Peyer's patch (tissue), 4 donors: ENCODE measurements at regions not wholly inside any gene's neighbourhood (a gene's known extent, or its start where the extent isn't known, plus 50 kb on each side); places are given as distances from the start of the nearest gene placed in this dataset.

Experiments
- POLR2A ChIP-seq, 2 donors: fragments of 450-650 bp; IDR thresholded peaks; one replicate each; pipeline ENCODE4 v1.5.1; 2017; ENCODE audit warnings: antibody characterized with exemption in 2 of 2, mild to moderate bottlenecking in 2 of 2, moderate library complexity in 2 of 2
- TF ChIP-seq, protein P1 (sequence below), 6 experiments: fragments of 450-650 bp in 4 of 6; fragments of 200-600 bp in 2 of 6; sonication (generic) in 1 of 6; IDR thresholded peaks; one replicate each; pipeline ENCODE4 v1.5.1; 2017 to 2019; ENCODE audit warnings: antibody characterized with exemption in 6 of 6, mild to moderate bottlenecking in 3 of 6, moderate library complexity in 1 of 6

DNA sequence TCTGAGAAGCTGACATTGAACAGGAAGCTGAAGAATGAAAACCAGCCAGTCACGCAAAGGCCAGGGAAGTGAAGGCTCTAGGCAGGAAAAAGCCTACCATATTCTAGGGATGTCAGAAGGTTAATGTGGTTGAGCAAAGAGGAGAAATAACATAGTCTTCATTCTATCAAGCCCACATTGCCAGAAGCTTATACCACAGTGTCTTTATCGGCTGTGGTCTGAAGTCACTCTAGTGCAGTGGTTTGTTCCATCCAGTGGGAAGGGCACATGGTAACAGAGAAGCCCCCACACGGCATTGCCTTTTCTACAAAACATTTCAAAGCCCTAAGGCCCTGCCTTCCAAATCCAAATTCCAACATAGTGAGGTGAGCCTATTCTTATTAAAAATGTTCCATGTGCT, 311.3 kb downstream of the TNS1 start:
- TF ChIP-seq, protein P1, sequence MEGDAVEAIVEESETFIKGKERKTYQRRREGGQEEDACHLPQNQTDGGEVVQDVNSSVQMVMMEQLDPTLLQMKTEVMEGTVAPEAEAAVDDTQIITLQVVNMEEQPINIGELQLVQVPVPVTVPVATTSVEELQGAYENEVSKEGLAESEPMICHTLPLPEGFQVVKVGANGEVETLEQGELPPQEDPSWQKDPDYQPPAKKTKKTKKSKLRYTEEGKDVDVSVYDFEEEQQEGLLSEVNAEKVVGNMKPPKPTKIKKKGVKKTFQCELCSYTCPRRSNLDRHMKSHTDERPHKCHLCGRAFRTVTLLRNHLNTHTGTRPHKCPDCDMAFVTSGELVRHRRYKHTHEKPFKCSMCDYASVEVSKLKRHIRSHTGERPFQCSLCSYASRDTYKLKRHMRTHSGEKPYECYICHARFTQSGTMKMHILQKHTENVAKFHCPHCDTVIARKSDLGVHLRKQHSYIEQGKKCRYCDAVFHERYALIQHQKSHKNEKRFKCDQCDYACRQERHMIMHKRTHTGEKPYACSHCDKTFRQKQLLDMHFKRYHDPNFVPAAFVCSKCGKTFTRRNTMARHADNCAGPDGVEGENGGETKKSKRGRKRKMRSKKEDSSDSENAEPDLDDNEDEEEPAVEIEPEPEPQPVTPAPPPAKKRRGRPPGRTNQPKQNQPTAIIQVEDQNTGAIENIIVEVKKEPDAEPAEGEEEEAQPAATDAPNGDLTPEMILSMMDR (IDR thresholded peaks at IDR 0.05) = no peak
- TF ChIP-seq POLR2A (IDR thresholded peaks at IDR 0.05) = no peak
